NCI-H1105 treated with DMSO at 0.1 percent for 48 hours (cell line): ENCODE measurements at regions not wholly inside any gene's neighbourhood (a gene's known extent, or its start where the extent isn't known, plus 50 kb on each side); places are given as distances from the start of the nearest gene placed in this dataset.
A peak's percentile ranks its signal among the peaks of the same experiment; 100 is the strongest.

Experiments
- DNase-seq: peaks from one replicate; lab custom pipeline; 2025; lab: John Stamatoyannopoulos, UW

- DNase-seq = no peak
Measured at GRCh38 chr10:36281831-36282331, 639.8 kb upstream of the FZD8 start.

GRCh38 chr10:36280890-36281499 lies 638.9 kb upstream of the FZD8 start:
- no peak for DNase-seq

DNA sequence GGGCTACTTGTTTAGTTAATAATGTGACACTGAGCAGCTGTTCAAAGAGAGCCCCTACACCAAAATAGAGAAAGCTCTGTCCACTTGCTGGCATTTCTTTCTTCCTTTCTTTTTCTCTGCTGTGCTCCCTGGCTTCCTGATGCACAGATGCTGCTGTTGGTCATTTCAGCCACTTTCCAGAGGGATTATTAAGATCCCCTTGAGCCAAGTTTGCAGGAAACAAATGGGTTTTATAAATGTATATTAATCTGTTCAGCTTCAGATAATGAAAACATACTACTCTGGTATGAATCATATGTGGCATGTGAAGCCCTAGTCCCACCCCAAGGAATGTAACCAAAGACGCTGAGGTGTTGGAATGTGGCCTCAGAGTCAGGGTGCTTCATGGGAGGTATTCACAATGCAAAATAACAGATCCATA lies 638.2 kb upstream of the FZD8 start:
- DNase-seq = no peak

DNA sequence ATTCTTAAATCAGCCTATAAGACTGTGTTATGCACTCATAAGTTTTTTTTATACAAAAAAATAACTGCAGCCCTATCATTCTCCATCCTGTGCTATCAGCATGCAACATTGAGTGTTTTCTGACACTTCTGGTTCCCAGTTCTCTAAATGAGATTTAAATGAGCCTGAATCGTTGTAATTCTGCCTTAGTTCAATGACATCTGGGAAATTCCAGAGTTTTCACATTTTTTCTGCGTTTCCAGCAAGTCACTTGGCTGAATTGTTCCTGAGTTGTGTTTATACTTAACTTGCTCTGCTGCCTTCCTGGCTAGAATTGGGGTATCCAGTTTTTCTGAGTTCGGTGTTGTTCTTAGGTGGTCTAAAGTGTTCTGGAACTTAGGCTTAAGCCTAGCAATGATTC lies 636.1 kb upstream of the FZD8 start:
- no peak for DNase-seq

DNA sequence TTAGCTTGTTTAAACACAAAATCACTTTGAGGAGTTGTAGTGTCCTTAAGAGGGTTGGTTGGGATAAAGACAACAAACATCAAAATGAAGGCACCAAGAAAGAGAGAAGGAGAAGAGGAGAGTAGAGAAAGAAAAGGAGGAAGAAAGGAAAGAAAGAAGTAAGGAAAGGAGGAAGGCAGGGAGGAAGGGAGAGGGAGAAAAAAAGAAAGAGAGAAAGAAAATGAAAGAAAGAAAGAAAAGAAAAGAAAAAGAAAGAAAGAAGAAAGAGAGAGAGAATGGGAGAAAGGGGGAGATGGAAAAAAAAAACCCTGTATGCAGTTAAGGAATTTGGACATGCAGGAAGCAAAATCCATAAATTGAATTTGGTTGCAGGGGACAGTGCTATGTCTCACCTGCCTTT lies 635.4 kb upstream of the FZD8 start:
- no peak for DNase-seq

GRCh38 chr10:36271627-36272340 lies 629.7 kb upstream of the FZD8 start:
- DNase-seq = no peak

DNA sequence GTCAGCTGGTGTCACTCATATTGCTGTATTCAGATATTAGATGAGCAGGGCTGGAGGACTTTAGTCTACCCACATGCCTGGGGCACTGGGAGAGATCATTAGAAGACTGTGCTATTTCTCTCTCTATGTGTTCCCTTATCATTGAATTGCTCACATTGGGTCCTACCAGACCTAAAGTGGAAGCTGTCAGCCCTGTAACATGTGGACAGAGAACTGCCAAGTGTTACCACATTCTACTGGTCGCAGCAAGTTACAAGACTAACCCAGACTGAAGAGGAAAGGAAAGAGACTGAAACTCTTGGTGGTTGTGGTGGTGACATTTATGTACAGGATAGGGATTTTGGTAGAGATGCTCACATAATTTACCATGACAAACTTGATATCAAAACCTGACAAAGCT lies 627.1 kb upstream of the FZD8 start:
- DNase-seq = no peak

DNA sequence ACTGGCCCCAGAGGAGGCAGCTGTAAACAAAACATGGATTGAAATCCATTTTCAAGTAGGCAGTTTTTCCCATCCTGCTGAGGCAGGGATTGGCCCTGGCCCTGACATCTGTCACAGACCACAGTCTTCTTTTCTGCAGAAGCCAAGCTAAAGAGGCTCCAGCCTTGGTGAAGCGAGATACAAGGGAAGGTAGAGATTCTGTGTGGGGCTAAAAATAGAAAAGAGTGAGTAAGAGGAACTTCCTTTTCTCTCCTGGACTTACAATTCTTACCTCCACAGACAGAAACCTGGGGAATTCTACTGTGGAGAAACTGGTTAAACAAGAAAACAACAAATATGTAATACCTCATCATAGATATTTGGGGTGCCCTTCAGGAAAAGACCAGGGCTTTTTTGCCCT lies 624.8 kb upstream of the FZD8 start:
- no peak for DNase-seq

DNA sequence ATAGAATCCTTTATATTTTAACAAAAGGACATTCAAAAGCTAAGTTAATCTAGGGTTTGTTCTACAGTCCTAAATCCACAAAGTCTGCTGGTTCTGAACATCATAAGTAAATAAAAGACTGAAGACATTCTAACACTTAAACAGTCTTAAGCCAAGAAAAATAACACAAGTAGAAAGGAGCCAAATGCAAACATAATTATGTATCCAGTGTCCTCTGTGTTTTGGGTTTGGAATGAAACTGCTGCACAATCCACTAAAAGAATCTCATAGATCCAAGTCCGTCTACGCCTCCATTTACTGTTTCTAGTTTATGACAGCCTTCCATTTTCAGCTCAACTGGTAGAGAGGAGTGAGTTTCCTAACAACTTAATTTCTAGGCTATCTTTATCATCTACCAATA lies 623.6 kb upstream of the FZD8 start:
- no peak for DNase-seq

GRCh38 chr10:36263871-36264270 lies 621.8 kb upstream of the FZD8 start:
- DNase-seq = no peak

GRCh38 chr10:36256948-36257356 lies 614.9 kb upstream of the FZD8 start:
- no peak for DNase-seq

- DNase-seq = peak; percentile 2
Measured at GRCh38 chr10:36256166-36256565, 614.1 kb upstream of the FZD8 start.

- peak; percentile 0 for DNase-seq
Measured at GRCh38 chr10:36254199-36254598, 612.1 kb upstream of the FZD8 start.

DNA sequence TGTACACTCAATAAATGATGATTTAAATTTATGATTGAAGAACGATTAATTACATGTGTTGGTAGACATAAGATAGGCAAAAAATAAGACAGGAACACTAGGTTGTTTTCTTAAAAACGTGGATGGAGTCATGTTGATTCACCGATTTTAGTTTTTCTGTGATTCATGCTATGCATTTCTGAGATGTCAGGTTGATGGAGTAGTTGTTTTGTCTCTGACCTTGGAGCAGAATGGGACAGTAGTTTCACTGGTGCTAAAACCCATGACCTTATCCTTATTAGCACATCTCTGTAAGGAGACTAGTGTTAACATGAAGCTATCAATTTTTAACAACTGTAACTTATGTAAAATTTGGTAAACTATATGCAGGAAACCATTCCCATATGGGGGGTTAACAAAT lies 611.6 kb upstream of the FZD8 start:
- DNase-seq = no peak

DNA sequence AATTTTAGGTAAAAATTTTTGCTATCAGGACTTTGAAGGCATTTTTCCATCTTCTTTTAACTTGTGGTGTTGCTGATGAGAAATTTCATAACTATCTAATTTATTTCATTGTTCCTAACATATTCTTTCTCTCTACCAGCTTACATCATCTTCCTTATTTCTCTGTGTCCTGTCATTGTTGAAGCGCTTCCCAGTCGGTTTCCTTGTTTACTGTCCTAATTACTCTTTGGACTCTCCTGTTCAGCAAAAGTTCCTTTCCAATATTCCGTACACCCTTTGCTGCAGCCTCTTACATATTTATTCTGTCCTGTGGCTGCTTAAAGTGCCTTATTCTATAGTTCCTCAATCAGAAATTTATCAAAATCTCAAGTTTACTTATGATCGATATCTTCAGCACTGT lies 609.0 kb upstream of the FZD8 start:
- DNase-seq = no peak

GRCh38 chr10:36248304-36248981 lies 606.3 kb upstream of the FZD8 start:
- no peak for DNase-seq

GRCh38 chr10:36247478-36247877 lies 605.4 kb upstream of the FZD8 start:
- no peak for DNase-seq

DNA sequence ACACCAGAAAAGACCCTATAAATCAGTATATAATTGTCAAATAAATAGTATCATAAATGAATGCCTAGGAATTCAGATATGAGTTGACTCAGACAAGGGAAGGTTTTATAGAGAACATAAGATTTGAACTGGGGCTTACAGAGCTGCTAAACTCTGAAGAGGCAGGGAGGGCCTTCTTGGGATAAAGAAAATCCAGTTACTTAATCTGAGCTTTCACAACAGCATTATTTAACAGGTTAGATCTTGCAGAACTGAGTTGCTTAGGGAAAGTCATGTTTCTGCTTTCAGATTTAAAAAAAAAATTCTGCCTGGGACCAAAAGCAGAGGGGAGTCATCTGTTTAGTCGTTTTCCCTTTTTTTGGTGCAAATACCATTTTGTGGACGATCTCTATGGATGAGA lies 594.8 kb upstream of the FZD8 start:
- DNase-seq = no peak

- no peak for DNase-seq
Measured at GRCh38 chr10:36236341-36236740, 594.2 kb upstream of the FZD8 start.

DNA sequence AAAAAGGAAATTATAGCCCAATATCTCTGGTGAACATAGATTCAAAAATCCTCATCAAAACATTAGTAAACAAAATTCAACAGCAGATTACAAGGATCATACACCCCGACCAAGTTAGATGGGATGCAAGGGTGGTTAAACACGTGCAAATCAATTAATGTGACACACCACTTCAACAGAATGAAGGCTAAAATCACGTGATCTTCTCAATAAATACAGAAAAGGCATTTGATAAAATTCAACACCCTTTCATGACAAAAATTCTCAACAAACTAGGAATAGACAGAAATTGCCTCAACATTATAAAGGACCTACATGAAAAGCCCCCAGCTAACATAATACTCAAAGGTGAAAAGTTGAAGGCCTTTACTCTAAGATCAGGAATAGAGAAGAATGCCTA lies 590.8 kb upstream of the FZD8 start:
- no peak for DNase-seq

DNA sequence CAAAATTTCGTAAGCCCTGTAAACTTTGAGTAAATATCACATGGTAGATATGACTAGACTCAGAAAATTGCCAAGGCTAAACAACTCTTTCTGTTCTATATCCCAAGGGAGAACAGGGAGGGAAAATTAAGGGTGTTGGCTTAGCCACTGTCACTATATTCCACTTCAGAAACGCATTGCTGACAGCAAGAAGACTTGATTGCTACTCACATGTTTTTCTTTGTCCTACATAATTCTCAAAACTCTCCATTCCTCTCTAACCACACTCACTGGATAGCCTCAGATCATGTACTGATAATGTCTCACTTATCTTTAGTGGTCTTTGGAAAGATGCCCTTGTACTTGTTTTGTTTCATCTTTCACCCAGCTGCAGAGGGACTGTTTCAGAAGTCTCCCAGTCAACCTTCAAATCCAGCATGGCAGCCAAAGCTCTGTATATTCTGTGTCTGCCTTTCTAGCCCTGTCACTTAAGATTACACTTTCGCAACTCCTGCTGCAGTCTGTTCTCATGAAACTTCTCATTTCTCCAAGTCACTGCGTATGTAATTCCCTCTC lies 582.4 kb upstream of the FZD8 start:
- DNase-seq = no peak

DNA sequence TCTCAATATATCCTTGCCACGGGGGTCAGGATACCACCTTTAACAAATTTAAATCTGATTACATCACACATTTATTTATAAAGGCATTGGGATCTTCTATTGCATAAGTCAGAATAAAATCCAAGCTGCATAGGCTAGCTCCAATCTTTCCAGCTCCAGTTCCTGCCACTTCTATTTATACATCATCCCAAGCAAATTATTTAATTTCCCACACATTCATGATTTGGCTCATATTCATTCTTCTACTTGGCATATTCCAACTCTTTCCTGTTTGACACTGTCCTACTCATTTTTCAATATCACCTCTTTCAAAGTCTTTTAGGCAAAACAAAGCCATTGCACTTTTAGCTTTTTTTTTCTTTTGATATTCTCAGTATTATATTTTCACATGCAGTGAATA lies 579.0 kb upstream of the FZD8 start:
- no peak for DNase-seq

- DNase-seq = no peak
Measured at GRCh38 chr10:36220151-36220550, 578.1 kb upstream of the FZD8 start.
